GM21447 (cell line): ENCODE measurements at regions not wholly inside any gene's neighbourhood (a gene's known extent, or its start where the extent isn't known, plus 50 kb on each side); places are given as distances from the start of the nearest gene placed in this dataset.

Experiments
- ATAC-seq: cut with Tn5 transposase; IDR thresholded peaks from one replicate; pipeline ENCODE4 v1.9.1; 2021; ENCODE audit not compliant: unreplicated experiment

DNA sequence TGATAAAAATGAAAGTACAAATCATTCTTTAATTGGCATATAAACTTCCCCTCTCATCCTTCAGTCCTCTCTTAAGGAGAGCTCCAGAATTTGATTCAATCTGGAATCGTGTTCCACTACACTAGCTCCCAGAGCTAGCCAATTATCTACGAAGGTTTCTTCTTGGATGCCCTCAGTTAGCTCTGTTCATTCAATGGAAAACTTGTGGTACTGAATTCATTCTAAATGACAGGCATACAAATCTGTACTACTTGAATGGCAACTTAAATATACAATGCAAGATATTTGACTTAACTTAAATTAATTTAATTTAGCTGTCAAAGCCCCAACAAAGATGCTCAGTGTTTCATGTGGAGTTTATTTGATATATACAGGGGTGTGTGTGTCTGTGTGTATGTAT, 1474.2 kb upstream of the CELF4 start:
- ATAC-seq = no peak

DNA sequence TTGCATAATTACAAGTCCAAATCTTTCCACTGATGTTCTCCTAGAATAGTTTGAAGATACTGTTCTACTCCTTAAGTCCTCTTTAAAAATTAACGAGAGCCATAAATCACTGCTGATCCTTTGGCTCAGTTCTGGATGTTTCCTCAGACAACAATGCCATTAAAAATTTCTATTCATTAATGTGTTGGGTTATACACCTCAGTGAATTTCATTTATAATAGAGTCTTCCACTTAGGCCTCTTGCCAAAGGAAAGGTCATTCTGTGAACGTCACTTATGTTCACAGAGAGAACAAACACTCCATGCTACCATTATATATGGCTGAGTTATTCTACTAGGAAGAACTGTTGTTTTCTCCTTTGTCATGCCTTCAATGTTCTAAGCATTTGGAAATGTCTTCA, 1472.3 kb upstream of the CELF4 start:
- ATAC-seq = no peak

DNA sequence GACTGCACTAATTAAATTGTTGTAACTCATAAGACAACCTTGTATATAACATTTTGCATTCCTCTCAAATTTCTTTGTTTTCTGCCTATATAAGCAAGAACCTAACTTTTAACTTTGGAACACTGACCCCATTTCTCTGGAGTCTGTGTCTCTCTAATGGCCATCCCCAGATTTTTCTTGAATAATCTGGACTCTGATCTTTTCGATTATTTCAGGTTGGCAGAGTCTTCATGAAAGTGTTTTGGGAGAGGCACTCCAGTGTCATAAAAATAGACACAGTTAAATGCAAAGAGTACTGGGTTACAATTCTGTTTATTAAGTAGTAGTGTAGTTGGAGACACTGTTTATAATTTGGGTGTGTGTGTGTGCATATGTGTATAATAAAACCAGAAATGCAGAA, 1467.7 kb upstream of the CELF4 start:
- no peak for ATAC-seq

DNA sequence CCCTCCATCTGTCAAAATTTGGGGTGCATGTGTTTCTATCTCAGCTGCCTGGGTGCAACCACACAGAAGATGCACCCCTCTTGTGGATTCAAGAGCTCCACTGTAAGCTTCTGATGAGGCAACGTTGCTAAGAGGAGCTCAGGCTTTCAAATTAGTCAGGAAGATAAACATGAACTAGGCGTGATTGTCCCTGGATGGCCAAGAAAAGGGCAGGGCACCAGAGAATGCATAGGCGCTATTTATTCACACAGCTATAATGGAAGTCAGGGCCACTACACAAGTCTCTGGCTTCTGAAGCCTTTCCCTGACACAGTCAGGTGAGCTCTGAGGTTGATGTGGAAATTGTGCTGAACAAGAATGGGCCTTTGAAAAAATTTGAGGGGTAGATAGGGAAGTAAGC, 1466.0 kb upstream of the CELF4 start:
- ATAC-seq = no peak

DNA sequence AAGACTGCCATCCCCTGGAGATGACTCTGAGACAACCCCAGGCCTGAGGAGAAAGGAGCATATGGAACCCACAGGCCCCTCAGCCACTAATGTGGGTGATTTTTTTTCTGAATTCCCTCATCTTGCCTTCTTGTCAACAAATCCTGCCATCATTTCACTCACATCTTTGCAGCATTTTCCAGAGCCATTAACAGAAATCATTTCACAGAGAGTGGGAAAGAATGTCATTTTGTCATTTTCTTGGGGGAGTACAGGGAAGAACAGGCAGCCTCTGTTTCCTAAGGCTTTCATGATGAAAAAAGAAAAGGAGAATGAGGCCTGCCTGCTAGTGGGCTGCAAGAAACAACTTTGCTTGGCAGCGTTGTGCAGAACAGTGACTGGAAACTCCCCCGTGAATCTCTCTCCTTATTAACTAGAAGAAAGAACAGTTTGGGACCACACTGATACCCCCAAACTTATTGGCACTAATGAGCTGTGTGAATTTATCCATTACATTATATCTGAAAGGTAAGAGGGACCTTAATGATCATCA, 1464.6 kb upstream of the CELF4 start:
- no peak for ATAC-seq

DNA sequence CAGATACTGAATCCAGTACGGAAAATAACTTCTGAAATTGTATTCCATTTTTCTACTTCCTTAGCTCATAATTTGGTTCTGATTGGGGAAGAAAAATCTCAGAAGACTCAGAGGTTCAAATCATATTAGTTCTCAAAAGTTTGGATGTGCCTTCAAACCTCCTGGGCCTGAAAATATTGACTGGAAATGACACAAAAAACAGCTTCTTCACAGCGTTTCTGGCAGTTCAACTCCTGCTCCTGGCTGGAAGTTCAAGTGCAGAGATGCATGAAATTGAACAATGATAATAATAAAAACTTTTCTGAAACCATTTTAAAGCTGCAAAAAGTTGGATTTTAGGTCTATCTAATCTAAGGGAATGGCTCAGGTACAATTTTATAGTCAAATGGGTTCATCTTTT, 1459.9 kb upstream of the CELF4 start:
- ATAC-seq = no peak

DNA sequence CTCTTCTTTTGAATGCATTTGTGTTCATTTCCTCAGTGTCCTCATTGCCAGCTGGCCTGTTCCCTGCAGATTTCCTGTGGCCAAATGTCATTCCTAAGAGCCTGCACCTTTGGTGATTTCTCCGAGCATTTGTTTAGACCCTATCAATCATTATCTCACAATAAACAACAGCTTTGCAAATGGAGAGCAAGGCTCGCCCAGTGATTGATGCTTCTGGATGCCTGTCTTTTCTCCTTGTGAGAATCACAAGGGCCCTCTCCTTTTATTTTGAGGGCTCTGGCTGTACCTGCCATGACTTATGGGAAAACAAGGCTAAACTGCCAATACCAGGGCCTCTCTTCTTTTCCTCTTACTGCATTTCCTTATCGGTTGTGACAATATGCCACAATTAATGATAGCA, 1454.4 kb upstream of the CELF4 start:
- no peak for ATAC-seq

DNA sequence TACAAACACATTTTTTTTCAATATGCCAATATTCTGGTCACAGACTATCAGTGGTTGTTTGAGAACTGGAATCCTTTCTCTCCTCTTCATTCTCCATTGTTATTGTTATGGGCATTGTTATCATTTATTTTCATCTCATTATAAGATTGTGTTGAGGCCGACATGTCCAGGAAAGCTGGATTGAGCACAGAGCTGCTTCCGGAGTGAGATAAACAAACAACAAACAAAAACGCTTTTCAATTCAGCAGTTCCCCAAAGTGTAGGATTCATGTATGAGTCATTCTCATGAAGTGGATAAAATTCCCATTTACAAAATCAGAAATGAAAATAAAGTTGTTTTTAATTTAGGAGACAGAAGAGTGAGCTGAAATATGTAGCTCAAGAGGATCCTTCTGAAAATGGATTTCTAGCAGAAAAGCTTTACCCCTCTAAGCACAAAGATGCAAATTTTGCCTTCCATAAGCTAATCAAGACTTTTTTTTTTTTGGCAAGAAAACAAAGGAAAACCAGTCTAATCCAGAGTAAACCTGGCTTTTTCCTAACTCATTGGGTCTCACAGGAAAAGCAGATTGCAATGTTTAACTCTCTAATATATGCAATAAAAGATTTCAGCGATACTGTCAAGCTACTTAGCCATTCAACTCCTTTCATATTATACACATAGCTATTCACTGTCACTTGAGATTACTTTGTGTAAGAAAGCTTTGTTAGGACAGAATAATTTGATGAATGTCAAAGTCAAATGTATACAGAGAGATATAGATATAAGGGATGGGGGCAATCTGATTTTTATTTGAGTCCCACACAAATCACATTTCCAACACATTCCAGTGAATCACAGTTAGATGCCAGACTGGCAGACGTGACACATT, 1441.7 kb upstream of the CELF4 start:
- ATAC-seq = no peak

DNA sequence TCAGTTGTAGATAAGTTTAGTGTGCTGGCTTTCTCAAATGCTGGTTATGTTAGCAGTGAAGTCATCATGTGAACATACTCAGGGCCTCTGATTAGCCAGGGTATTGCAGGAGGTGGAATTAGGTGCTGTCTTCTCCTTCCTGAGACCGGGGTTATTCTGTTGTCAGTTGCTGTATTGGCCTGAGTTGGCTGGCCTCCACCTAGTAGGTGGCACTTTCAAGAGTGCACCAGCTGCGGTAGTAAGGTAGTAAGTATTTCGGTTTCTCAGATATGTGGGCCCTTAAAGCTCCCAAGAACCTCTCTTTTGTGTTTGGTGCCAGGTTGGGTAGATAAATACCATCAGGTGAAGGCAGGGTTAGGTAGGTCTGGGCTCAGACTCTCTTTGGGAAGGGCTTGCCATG, 1430.5 kb upstream of the CELF4 start:
- ATAC-seq = no peak

DNA sequence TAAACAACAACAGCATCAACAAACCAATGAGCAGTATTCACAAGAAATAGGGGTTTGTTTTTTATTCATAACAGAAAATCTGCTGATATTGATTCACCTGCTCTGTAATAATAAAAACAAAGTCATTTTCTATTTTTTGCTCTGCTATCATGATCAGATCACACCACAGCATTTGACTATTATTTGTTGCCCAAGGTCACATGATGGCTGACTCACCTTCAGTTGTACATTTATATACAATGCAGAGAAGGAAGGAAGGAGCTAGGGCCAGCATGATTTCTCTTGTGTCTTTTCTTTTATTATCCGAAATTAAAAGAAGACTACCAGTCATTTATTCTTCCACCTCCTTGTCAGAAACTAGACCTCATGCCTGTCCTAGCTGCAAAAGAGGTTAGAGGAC, 1427.7 kb upstream of the CELF4 start:
- ATAC-seq = no peak

DNA sequence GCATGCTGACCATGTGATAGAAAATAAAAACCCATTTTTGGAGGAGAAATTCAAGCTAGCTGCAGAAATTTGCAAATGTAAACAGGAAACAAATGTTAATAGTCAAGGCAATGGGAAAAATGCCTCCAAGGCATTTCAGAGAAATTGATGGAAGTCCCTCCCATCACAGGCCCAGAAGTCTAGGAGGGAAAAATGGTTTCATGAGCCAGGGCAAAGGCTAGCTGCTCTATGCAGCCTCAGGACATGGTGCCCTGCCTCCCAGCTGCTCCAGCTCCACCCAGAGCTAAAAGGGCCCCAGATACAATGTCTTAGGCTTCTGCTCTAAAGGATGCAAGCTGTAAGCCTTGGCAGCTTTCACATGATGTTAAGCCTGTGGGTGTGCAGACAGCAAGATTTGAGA, 1419.4 kb upstream of the CELF4 start:
- no peak for ATAC-seq

DNA sequence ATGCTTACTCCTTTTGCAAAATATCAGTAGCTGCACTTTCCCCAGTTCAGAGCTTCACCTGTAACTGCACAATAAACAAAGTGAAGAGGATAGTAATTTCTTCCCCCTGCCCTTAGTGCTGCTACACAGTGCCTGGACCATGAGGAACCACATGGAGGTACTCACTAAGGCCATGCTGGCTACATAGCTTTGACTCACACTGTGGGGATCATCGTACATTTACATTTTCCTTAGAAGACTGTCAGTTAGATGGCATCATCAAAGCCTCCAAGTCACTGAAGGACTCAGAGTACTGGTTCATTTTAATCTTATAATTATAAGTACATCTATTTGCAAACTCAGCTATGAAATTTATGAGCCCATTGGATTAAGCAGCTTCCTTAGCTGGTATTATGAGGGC, 1416.5 kb upstream of the CELF4 start:
- no peak for ATAC-seq

DNA sequence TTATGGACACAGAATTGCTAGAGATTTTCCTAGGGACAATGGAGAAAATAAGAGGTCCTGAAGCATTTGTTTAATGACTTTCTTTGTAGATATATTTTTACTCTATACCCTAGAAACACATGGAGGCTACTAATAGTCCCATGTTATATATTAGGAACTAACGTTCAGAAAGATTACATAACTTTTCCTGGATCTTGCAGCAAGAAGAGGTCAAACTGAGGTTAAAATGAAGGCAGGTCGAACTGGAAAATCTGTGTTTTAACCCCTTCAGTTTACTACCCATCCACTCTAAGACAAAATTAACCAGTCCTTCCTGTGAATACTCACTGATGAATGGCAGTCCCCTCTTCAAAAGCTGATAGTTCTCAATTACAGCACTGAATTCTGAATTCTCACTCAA, 1415.8 kb upstream of the CELF4 start:
- ATAC-seq = no peak

DNA sequence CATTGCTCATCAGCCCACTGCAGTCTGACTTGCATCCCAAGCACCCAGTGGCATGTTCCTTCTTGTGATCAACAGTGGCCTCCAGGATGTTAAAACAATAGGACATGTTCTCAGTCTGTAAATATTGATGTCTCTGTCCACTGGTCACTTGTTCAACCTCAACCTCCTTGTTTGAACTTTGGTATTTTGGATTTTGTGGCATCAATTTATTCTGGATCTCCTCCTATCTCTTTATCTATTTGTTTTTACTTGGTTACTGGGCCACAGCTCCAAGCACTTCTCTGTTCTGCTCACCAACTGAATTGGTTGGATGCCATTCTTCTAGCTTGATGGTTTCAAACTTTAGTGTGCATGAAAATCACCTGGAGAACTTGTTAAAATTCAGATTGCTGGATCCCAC, 1414.8 kb upstream of the CELF4 start:
- ATAC-seq = no peak

DNA sequence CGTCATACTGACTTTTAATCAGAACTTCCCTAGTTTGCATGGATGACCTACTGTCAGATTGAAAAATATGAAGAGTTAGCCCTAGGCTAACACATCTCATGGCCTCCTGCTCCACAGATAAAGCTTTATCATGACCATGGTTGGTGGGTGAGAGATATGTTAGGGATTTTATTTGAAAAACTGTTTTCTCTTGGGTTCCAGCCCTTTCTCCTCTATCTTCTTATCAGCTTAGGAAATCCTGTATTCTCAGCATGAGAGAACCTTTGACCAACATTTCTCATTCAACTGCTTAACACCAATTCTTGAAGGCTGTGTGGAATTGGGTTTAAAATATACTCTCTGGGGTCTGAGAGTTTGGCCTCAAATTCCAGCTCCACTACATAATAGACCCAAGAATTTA, 1407.0 kb upstream of the CELF4 start:
- no peak for ATAC-seq

DNA sequence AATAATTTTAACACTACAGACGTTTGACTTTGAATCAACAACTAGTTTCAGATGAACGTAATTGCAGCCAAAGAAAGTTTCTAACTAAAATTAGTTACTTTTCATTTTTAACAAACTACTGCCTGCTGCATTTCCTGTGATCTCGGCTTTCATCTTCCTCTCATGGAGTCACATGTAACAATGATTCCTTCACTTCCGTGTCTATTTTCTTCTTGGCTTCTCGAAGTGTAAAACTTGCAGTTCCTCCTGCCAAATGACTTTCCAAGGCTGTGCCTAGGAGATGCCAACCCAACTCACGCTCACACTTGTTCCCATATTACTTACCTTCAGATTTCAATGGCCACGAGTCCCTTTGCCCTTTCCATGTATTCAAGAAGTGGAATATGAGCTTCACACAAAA, 1406.3 kb upstream of the CELF4 start:
- ATAC-seq = no peak

DNA sequence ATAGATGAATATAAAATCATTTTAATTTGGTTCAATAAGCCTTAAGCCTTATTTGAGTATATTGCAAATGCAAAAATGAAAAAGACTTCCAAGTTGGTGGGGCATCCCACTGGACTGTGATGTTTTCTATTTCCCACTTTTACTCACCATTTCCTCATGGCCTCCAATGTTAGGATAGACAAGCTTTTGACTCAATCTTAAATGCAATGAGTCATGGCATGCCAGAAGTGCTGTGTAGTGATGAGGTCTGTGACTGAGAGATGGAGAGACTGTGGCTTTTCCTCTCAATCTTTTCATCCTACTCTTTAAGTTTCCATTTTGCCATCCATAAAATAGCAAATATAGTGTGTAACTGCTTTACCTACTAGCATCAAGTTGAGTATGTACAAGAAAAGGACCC, 1401.2 kb upstream of the CELF4 start:
- ATAC-seq = no peak

DNA sequence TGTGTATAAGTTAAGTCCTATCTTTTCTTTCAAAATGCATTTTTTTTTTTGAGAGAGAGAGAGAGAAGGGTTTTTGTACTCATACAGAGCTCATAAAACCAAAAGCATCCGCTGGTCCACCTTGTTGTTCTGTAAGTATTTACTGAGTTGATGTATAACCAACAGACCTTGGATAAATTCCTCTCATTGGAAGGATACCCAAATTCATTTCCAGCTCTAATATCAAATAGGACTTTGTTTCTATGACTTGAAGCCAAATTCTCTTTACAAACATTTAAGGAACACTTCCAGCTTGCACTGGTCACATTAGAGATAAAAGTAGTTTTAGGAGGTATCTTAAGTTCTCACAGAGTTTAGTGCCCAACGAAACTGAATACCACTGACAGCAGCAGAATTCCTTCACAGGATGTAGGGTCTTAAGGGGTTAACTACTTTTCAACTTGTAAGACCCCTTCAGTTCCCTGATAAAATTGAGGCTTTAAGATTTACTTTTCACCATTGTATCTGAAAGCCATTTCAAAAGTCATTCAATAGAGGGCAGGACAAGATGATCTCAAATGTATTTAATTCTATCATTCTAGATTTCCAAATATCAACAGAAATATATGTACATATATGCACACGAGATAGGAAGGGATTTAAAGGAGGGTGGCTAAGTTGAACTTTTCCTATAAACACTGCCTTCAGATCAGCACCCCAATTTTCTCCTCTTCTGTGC, 1398.5 kb upstream of the CELF4 start:
- ATAC-seq = no peak

DNA sequence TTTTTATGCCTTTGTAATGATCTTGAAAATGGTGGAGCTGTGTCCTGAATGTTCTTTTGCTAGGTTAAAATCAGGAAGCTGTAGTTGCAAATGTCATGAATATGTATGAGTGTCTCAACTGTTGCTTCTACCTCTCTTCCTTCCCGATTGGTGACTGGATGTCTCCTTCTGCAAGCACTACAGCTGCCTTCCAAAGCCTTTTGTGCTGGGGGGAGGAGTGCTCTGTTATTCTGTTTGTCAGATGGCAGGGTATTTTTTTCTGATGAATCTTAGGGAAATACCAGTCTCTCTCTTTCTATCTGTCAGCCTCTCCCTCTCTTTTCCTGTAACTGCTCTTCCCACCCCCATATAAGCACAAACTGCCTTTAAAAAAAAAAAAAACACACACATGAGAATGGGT, 1396.3 kb upstream of the CELF4 start:
- no peak for ATAC-seq

DNA sequence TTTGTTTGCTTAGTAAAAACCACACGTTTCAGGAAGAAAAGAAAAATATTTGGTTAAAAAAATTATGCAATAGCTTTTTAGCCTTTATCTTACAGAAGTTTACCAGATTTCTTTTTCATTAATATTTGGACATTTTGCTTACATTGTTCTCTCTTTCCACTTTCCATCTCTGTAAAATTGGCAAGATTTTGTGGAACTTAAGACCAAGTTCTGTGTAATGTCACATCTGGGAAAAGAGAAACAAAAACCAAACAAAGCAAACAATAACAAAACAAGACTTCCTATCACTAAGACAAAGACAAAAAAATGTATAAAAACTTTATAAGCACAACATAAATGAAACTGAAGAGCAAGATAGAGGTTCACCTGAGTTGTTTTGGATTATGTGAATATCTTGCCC, 1392.1 kb upstream of the CELF4 start:
- no peak for ATAC-seq

DNA sequence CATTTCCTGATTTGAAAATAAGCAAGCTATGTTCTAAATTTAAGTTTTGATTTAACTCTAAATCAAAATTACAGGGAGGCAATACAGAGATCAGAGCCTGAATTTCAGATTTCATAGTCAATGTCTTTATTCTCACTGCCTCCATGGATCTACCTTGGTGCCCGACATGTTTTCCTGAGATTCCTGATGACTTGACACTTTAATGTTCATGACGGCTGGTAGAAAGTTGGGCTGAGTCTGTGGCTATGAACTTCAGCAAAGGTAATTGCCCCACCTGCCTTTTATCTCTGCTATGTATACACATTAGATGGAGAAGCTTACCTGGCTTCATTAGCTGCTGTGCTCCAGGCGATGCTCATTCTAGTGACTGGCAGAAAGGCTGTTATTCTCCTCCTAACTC, 1390.5 kb upstream of the CELF4 start:
- ATAC-seq = no peak

DNA sequence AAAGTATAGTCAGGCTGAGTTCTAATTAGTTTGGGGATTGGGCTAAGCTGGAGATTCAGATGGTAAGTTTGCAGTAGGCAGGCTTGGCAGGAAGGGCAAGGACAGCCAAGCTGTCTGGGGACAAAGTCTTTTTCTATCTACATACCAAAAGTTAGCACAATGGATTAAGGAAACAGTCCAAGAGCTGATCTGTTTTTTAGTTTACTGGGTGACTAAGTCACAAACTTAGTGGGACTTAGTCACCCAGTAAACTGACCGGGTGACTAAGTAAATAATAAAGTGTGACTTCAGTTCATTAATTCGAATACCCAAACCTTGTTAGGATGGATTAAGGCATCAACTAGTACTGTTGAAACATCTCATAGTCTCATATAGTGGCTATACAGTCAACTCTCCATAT, 1386.0 kb upstream of the CELF4 start:
- ATAC-seq = no peak
